Endothelial cell of umbilical vein (primary cell): ENCODE measurements at regions not wholly inside any gene's neighbourhood (a gene's known extent, or its start where the extent isn't known, plus 50 kb on each side); places are given as distances from the start of the nearest gene placed in this dataset.

Source experiments
- BruUV-seq: library from RNA; stranded (reverse); fragments of 400-500 nt; replicated peaks from 2 replicates; lab custom pipeline; 2021; lab: Mats Ljungman, UMichigan
- CTCF ChIA-PET: fragments of 300-600, 350-600 bp; sonication (Branson Sonifier 250); formaldehyde crosslinking; loops from one replicate; lab custom pipeline; 2021; ENCODE audit warnings: antibody characterized with exemption, inconsistent platforms; lab: Charles Lee
- POLR2A ChIA-PET: fragments of 300-600, 350-600 bp; sonication (Branson Sonifier 250); formaldehyde crosslinking; loops from one replicate; lab custom pipeline; 2021; ENCODE audit warnings: antibody characterized with exemption, inconsistent platforms; lab: Charles Lee
- DNase-seq: peaks from one replicate; pipeline ENCODE4 v3.0.0-alpha.2; 2011; ENCODE audit warnings: low read depth, low spot score
- FAIRE-seq: peaks from 2 replicates; lab custom pipeline; 2011; peaks lifted over from hg19 to GRCh38; lab: Jason Lieb, UNC
- H2AFZ ChIP-seq: 2 replicates; pipeline ENCODE4 v1.6.0; 2012; ENCODE audit warnings: low read depth, low read length, control low read depth, inconsistent platforms
- H3K27ac ChIP-seq: 2 replicates; pipeline ENCODE4 v1.5.1; 2011; ENCODE audit warnings: low read depth, mild to moderate bottlenecking, control low read depth, low read length, moderate library complexity; ENCODE audit not compliant: insufficient read depth
- H3K27me3 ChIP-seq, 2 experiments: 2 replicates each; pipeline versions ENCODE4 v1.6.0 to v1.6.1; 2011; ENCODE audit warnings: low read length in 2 of 2, mixed read lengths in 1 of 2; ENCODE audit not compliant: control insufficient read depth in 2 of 2, insufficient read depth in 2 of 2
- H3K36me3 ChIP-seq, 2 experiments: 2 replicates in 1 of 2; 3 replicates in 1 of 2; pipeline ENCODE4 v1.5.1; 2011; ENCODE audit warnings: low read length in 2 of 2, mild to moderate bottlenecking in 1 of 2, moderate library complexity in 1 of 2; ENCODE audit not compliant: control insufficient read depth in 2 of 2, insufficient read depth in 2 of 2; ENCODE audit errors: extremely low read depth in 1 of 2
- H3K4me1 ChIP-seq: 3 replicates; pipeline ENCODE4 v1.5.1; 2011; ENCODE audit warnings: mild to moderate bottlenecking, low read length; ENCODE audit not compliant: control insufficient read depth, insufficient read depth; ENCODE audit errors: extremely low read depth
- H3K4me2 ChIP-seq: 2 replicates; pipeline ENCODE4 v1.6.1; 2011; ENCODE audit warnings: low read length, control low read depth, mixed read lengths; ENCODE audit not compliant: insufficient read depth
- H3K4me3 ChIP-seq, 3 experiments: fragments of 200-600 bp in 1 of 3; sonication (generic), shearing (Covaris generic) in 1 of 3; replicated peaks in 1 of 3; 2 replicates each; pipeline ENCODE4 v1.5.1; 2011 to 2016; ENCODE audit warnings: control low read depth in 3 of 3, low read length in 3 of 3, mild to moderate bottlenecking in 2 of 3, inconsistent platforms in 1 of 3, low read depth in 1 of 3, moderate library complexity in 1 of 3; ENCODE audit not compliant: insufficient read depth in 1 of 3
- H3K79me2 ChIP-seq: 2 replicates; pipeline ENCODE4 v1.6.0; 2012; ENCODE audit warnings: low read length, inconsistent platforms; ENCODE audit not compliant: control insufficient read depth, insufficient read depth
- H3K9ac ChIP-seq: replicated peaks from 2 replicates; pipeline ENCODE3; 2011; ENCODE audit warnings: low read length, control low read depth; ENCODE audit not compliant: insufficient read depth; ENCODE audit errors: extremely low read depth
- H3K9me1 ChIP-seq: replicated peaks from 3 replicates; pipeline ENCODE4 v1.6.0; 2011; ENCODE audit warnings: mild to moderate bottlenecking, low read length; ENCODE audit not compliant: control insufficient read depth, insufficient read depth; ENCODE audit errors: extremely low read depth
- H3K9me3 ChIP-seq: replicated peaks from 2 replicates; pipeline ENCODE4 v1.5.1; 2012; ENCODE audit warnings: low read length, inconsistent platforms; ENCODE audit not compliant: control insufficient read depth, insufficient read depth
- H4K20me1 ChIP-seq: replicated peaks from 2 replicates; pipeline ENCODE3; 2011; ENCODE audit warnings: mild to moderate bottlenecking, low read length; ENCODE audit not compliant: control insufficient read depth, insufficient read depth; ENCODE audit errors: extremely low read depth
- JUN ChIP-seq: IDR thresholded peaks from 2 replicates; pipeline ENCODE4 v1.6.1; 2011; ENCODE audit warnings: borderline replicate concordance, low read depth; ENCODE audit not compliant: insufficient read length, insufficient read depth
- dilution Hi-C: fragments of 300-500 bp; cut with MboI; formaldehyde crosslinking; loops from one replicate; pipeline ENCODE4 v1.15.0; 2019; ENCODE audit warnings: low sequenced_read_pairs; ENCODE audit not compliant: extremely low pct_ligation_motif_present
- intact Hi-C: fragments of 100-400 bp; cut with micrococcal nuclease; formaldehyde crosslinking; loops from one replicate; pipeline ENCODE4 v1.10.0; 2022
- TF ChIP-seq, protein P1 (sequence below), 2 donors: IDR thresholded peaks; 1 replicate in 1 of 2; 2 replicates in 1 of 2; pipeline ENCODE4 v1.5.1; 2011; ENCODE audit warnings: low read length in 2 of 2, mild to moderate bottlenecking in 2 of 2, moderate library complexity in 2 of 2, control low read depth in 1 of 2, inconsistent platforms in 1 of 2, low read depth in 1 of 2; ENCODE audit not compliant: insufficient read depth in 1 of 2; ENCODE audit errors: extremely low read depth in 1 of 2

DNA sequence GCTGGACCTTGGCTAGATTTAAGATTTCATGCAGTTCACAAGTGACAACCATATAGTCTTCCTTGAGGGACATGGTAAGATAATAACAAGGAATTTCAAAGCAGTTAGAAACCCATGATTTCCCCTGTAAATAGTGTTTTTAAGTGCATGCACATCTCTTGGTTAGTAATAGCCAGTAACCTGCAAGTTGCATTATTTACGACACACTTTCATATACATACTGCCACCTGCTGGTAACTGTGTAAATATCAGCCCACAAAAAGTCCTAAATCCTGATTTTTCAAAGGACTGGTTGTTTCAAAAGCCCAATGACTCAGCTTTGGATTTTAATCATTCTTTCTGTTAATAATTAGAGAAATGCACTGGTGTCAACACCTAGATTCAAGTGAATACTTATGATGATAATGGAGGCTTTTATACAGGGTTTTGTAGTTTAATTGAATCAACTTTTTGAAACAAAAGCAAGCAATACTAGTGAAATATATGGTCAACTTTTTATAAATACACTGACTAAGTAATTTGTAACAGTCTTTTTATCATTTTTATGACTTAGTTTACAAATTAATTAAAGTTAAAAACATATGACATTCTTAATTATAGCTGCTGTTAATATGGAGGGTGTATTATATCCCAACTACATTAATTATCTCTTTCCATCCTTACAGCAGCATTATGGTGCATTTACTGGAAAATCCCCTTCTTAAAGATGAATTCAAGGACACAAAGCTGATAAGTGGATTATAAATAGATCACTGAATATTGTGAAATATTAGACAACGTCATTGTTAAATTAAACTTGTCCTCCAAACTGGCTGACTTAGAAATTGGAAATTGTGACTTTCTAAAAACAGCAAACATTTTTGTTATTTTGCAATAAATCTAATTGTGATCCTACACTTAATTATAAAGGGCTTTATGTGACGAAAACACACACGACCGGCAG, 367.7 kb upstream of the SEMA3D start:
- DNase-seq (peak; percentile 63), FAIRE-seq (peak; percentile 77)
- no TSS peak for BruUV-seq
- intact Hi-C loops (loop anchor here (1.0 to 5.0 kb wide), 6 partner anchors 196 to 1617 kb away; partner anchors contain the start of gene SEMA3D), dilution Hi-C loops (no loop called here)
- Histone ChIP-seq H3K79me2 (no peaks in the 10 kb centered on the region), H3K4me1 (no peaks in the 10 kb centered on the region), H3K27ac (no peak overlapping the region), H3K36me3 (no peaks in the 10 kb centered on the region), H3K27me3 (no peaks in the 10 kb centered on the region), H3K9ac (no peak overlapping the region), H3K4me2 (no peak overlapping the region), H2AFZ (no peak overlapping the region), H3K4me3 (no peak overlapping the region), H3K9me1 (no peaks in the 10 kb centered on the region), H4K20me1 (no peaks in the 10 kb centered on the region), H3K9me3 (no peaks in the 10 kb centered on the region)
- TF ChIP-seq JUN: no peak
- TF ChIP-seq, protein P1, sequence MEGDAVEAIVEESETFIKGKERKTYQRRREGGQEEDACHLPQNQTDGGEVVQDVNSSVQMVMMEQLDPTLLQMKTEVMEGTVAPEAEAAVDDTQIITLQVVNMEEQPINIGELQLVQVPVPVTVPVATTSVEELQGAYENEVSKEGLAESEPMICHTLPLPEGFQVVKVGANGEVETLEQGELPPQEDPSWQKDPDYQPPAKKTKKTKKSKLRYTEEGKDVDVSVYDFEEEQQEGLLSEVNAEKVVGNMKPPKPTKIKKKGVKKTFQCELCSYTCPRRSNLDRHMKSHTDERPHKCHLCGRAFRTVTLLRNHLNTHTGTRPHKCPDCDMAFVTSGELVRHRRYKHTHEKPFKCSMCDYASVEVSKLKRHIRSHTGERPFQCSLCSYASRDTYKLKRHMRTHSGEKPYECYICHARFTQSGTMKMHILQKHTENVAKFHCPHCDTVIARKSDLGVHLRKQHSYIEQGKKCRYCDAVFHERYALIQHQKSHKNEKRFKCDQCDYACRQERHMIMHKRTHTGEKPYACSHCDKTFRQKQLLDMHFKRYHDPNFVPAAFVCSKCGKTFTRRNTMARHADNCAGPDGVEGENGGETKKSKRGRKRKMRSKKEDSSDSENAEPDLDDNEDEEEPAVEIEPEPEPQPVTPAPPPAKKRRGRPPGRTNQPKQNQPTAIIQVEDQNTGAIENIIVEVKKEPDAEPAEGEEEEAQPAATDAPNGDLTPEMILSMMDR (IDR thresholded peaks at IDR 0.05; ENCODE audit: extremely low read depth in 1 of 2, insufficient read depth in 1 of 2, low read depth in 1 of 2, low read length in 2 of 2): peak; percentile 44 to 49
- ChIA-PET POLR2A (no interaction called here), CTCF (interaction anchor here (0.6 to 5.7 kb wide), 27 partner anchors 10 to 524 kb away, joined by 3 to 59 read pairs (median 4); partner anchors contain the start of gene SEMA3D)
